HL-60 (cell line): ENCODE measurements at regions not wholly inside any gene's neighbourhood (a gene's known extent, or its start where the extent isn't known, plus 50 kb on each side); places are given as distances from the start of the nearest gene placed in this dataset.

Experiments
- CTCF ChIP-seq: IDR thresholded peaks from one replicate; pipeline ENCODE4 v1.5.1; 2011; ENCODE audit warnings: low read length, control low read depth, inconsistent platforms; ENCODE audit not compliant: insufficient read depth
- POLR2AphosphoS5 ChIP-seq: IDR thresholded peaks from 2 replicates; pipeline ENCODE4 v1.6.1; 2012; ENCODE audit warnings: low read depth
- REST ChIP-seq: IDR thresholded peaks from 2 replicates; pipeline ENCODE4 v1.6.1; 2012; ENCODE audit warnings: low read depth; ENCODE audit not compliant: insufficient replicate concordance

- TF ChIP-seq CTCF (no peak), REST (no peak), POLR2AphosphoS5 (no peak)
Observed at GRCh38 chr4:57658188-57658587, 548.0 kb upstream of the IGFBP7 start.
